ENCODE measurements at regions not wholly inside any gene's neighbourhood (a gene's known extent, or its start where the extent isn't known, plus 50 kb on each side); places are given as distances from the start of the nearest gene placed in this dataset.

DNA sequence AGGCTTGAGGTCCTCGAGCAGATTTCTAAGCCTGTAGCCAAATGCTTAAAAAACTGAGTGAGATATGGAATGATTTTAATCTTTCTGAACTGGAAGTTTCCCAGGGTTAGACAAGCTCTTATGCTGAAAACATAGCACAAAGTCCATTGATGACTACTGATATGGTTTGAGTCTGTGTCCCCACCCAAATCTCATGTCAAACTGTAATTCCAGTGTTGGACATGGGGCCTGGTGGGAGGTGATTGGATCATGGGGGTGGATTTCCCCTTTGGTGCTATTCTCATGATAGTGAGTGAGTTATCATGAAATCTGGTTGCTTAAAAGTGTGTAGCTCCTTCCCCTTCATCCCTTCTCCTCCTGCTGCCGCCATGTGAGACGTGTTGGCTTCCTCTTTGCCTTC, 454.9 kb downstream of the SPRY1 start:
- Histone ChIP-seq H3K27ac (peak overlapping the region in 1 of 10 donors; percentile 14), H3K36me3 (no peaks in the 10 kb centered on the region), H3K27me3 (no peaks in the 10 kb centered on the region), H3K4me1 (peaks cover under 1 to 39% (median 19%) of the 10 kb centered on the region in 9 donors), H3K4me3 (no peak overlapping the region), H3K9me3 (peaks cover 0 to 5% (median 0%) of the 10 kb centered on the region in 11 donors)
- DNase-seq = no peak
- no peak for ATAC-seq
- 81 to 85% methylated on average over 3 of the region's 3 CpGs for WGBS, 2 donors
- TF ChIP-seq, protein P1, sequence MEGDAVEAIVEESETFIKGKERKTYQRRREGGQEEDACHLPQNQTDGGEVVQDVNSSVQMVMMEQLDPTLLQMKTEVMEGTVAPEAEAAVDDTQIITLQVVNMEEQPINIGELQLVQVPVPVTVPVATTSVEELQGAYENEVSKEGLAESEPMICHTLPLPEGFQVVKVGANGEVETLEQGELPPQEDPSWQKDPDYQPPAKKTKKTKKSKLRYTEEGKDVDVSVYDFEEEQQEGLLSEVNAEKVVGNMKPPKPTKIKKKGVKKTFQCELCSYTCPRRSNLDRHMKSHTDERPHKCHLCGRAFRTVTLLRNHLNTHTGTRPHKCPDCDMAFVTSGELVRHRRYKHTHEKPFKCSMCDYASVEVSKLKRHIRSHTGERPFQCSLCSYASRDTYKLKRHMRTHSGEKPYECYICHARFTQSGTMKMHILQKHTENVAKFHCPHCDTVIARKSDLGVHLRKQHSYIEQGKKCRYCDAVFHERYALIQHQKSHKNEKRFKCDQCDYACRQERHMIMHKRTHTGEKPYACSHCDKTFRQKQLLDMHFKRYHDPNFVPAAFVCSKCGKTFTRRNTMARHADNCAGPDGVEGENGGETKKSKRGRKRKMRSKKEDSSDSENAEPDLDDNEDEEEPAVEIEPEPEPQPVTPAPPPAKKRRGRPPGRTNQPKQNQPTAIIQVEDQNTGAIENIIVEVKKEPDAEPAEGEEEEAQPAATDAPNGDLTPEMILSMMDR (IDR thresholded peaks at IDR 0.05) = no peak
- intact Hi-C loops (cut with DNase I) = no loop called here

DNA sequence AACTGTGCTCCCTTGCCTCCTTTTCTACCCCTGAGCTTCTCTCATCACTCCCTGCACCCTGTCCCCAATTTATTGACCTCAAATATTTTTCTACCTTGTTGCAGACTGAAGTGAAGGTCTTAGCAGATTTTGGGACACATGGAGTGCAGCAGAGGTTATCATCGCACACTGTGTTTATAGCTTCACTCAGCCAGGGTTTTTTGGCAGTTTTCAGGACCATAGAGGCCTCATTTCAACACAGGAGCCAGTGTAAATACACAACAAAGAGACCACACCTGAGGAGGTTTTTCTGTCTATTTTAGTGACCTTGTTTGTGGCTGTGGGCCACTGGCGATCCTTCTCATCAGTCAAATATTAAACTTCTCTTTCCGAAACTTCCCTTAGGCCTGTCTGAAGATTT, 457.1 kb downstream of the SPRY1 start:
- no peaks in the 10 kb centered on the region for H3K27me3 ChIP-seq
- no peak overlapping the region for H3K27ac ChIP-seq
- peaks cover 3 to 55% (median 38%) of the 10 kb centered on the region in 9 donors for H3K4me1 ChIP-seq
- no peaks in the 10 kb centered on the region for H3K36me3 ChIP-seq
- no peak for DNase-seq
- intact Hi-C loops (cut with DNase I) = no loop called here
- TF ChIP-seq, protein P1 (IDR thresholded peaks at IDR 0.05) = no peak
- H3K4me3 ChIP-seq = no peak overlapping the region
- no peak for ATAC-seq
- peaks cover 0 to 5% (median 0%) of the 10 kb centered on the region in 11 donors for H3K9me3 ChIP-seq
- WGBS, 2 donors = 96 to 99% methylated on average over 3 of the region's 3 CpGs

DNA sequence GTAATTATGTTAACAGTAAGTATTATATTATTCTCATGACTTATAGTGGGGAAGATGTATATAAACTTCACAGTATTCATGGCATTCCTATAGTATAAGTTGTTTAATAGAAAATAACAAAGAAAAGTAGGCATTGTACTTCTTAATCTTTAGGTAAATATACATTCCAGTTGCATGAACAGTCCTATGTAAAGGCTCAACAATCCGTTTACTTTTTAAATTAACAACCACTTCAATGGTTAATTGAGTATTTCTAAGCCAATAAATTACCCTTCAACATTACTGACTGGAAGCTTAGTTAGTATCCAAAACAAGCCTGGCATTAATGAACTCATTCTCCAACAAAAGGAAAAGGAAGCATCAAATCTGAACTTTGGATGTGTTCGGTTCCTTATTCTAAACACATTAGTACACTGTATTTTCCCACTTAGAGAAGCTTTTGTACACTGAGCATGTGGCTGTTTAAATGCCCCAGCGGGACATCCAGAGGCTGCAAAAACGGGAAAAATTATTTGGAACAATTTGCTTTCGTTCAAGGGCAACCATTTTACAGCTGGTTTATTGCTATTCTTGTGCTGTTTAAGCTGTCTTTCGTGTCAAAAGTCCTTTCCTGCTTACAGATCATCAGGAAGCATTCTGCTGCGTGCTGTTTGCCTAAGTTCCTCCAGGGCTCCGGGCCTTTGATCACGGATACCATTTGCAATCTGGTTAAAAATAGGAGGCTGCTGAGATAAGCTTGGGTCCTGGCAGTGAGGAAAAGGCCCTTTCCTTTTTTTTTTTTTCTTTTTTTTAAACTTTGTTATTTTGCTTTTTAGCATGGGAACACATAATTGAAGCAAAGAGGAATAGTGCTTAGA, 460.3 kb downstream of the SPRY1 start:
- Histone ChIP-seq H3K27ac (peak overlapping the region; percentile 44 to 87 (median 76)), H3K36me3 (no peaks in the 10 kb centered on the region), H3K4me1 (peaks cover 3 to 48% (median 40%) of the 10 kb centered on the region in 9 donors), H3K4me3 (peak overlapping the region in 6 of 10 donors; percentile 16 to 27 (median 18)), H3K9me3 (peaks cover 0 to under 1% (median 0%) of the 10 kb centered on the region in 11 donors), H3K27me3 (no peaks in the 10 kb centered on the region)
- intact Hi-C loops (cut with DNase I) = no loop called here
- DNase-seq (peak; percentile 24 to 62), ATAC-seq (peak; percentile 80 to 93 (median 92))
- TF ChIP-seq, protein P1 (IDR thresholded peaks at IDR 0.05) = peak in 3 of 9 donors; percentile 21 to 51 (median 32)
- WGBS, 2 donors = 7 to 12% methylated on average over 9 of the region's 9 CpGs

DNA sequence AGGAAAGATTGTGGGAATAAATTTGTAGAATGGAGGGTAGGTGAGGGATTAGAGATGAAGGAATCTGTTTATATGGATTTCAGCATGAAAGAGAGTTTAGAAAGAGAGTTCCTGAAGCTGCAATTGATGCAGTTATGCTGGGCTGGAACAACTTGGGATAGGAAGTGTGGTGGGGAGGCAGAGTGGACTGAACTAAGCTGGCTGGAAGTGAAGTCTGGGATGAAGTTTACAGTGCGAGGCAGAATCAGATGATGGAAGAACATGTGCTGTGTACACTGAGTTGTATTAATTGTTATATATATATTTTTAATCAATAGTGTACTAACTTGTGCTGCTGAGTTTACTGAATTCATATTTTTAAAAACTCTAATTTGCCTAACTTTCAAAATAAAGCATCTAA, 461.9 kb downstream of the SPRY1 start:
- Histone ChIP-seq H3K4me1 (peaks cover 3 to 52% (median 40%) of the 10 kb centered on the region in 9 donors), H3K9me3 (no peaks in the 10 kb centered on the region), H3K36me3 (no peaks in the 10 kb centered on the region), H3K27ac (peak overlapping the region in 6 of 10 donors; percentile 73 to 87 (median 80)), H3K27me3 (no peaks in the 10 kb centered on the region), H3K4me3 (no peak overlapping the region)
- intact Hi-C loops (cut with DNase I) = no loop called here
- DNase-seq (no peak), ATAC-seq (peak in 2 of 8 donors; percentile 40 to 55)
- 72 to 77% methylated on average over 1 of the region's 1 CpG for WGBS, 2 donors
- TF ChIP-seq, protein P1 (IDR thresholded peaks at IDR 0.05) = no peak
